T-helper 2 cell (primary cell): ENCODE measurements at regions not wholly inside any gene's neighbourhood (a gene's known extent, or its start where the extent isn't known, plus 50 kb on each side); places are given as distances from the start of the nearest gene placed in this dataset.
"Not testable (repeated sequence)": the region's sequence is repeated elsewhere in the genome, so short reads cannot be mapped to it uniquely, and the experiment has no call there.

ENCODE experiments used
- DNase-seq, 5 experiments: peaks; one replicate each; pipeline versions ENCODE4 v3.0.0 to v3.0.0-alpha.2; 2012 to 2022

GRCh38 chr16:48997081-48997615, 284.5 kb downstream of the CBLN1 start:
- DNase-seq: no peak

GRCh38 chr16:48978501-48978900, 303.1 kb downstream of the CBLN1 start:
- no peak for DNase-seq

- no peak for DNase-seq
These were observed 309.4 kb downstream of the CBLN1 start for GRCh38 chr16:48972236-48972635.

GRCh38 chr16:48971571-48972077, 310.0 kb downstream of the CBLN1 start:
- no peak for DNase-seq

GRCh38 chr16:48970216-48970615, 311.4 kb downstream of the CBLN1 start:
- DNase-seq: no peak

- no peak for DNase-seq
These were observed 312.0 kb downstream of the CBLN1 start for GRCh38 chr16:48969611-48970010.

- DNase-seq: no peak
These were observed 316.3 kb downstream of the CBLN1 start for GRCh38 chr16:48965386-48965785.

- no peak for DNase-seq
These were observed 317.6 kb downstream of the CBLN1 start for GRCh38 chr16:48963901-48964615.

GRCh38 chr16:48963306-48963705, 318.3 kb downstream of the CBLN1 start:
- DNase-seq: no peak

- no peak for DNase-seq
These were observed 320.1 kb downstream of the CBLN1 start for GRCh38 chr16:48961546-48961945.

- DNase-seq: no peak
These were observed 320.8 kb downstream of the CBLN1 start for GRCh38 chr16:48960830-48961229.

- DNase-seq: no peak
These were observed 321.9 kb downstream of the CBLN1 start for GRCh38 chr16:48959747-48960146.

GRCh38 chr16:48959204-48959603, 322.4 kb downstream of the CBLN1 start:
- DNase-seq: no peak

GRCh38 chr16:48958681-48959080, 323.0 kb downstream of the CBLN1 start:
- DNase-seq: no peak

GRCh38 chr16:48956620-48957019, 325.0 kb downstream of the CBLN1 start:
- no peak for DNase-seq

GRCh38 chr16:48955837-48956236, 325.8 kb downstream of the CBLN1 start:
- no peak for DNase-seq

- DNase-seq: not testable (repeated sequence)
These were observed 330.0 kb downstream of the CBLN1 start for GRCh38 chr16:48951621-48952125.

- no peak for DNase-seq
These were observed 331.5 kb downstream of the CBLN1 start for GRCh38 chr16:48950184-48950583.

- DNase-seq: no peak
These were observed 332.0 kb downstream of the CBLN1 start for GRCh38 chr16:48949636-48950035.

GRCh38 chr16:48948911-48949310, 332.7 kb downstream of the CBLN1 start:
- no peak for DNase-seq

GRCh38 chr16:48947371-48947713, 334.3 kb downstream of the CBLN1 start:
- DNase-seq: no peak

GRCh38 chr16:48946686-48947370, 334.8 kb downstream of the CBLN1 start:
- no peak for DNase-seq

GRCh38 chr16:48942996-48943395, 333.0 kb upstream of the N4BP1 start:
- DNase-seq: no peak

GRCh38 chr16:48936811-48937210, 326.8 kb upstream of the N4BP1 start:
- DNase-seq: no peak
